ELF-1 (cell line): ENCODE measurements at regions not wholly inside any gene's neighbourhood (a gene's known extent, or its start where the extent isn't known, plus 50 kb on each side); places are given as distances from the start of the nearest gene placed in this dataset.

Source experiments
- DNase-seq: peaks from one replicate; pipeline ENCODE4 v3.0.0-alpha.2; 2016; ENCODE audit warnings: low read depth, low spot score

DNA sequence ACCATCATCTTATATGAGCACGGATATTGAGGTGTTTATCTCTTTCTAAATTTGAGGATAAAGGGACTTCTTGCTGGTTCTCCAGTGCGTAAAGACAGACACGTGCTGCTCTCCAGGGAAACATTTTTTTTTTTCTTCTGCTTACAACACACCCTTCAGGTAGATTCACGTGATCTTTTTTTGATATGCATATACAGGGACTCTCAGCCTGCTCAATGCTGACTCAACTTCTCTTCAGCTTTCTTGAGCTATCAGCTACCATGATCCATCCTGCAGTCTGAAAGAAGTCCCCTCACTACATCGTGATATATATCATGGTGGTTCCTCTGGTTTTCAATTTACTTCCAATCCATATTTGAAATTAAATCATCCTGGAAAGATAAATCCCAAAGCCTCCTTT, 87.1 kb upstream of the SLITRK3 start:
- DNase-seq = no peak

DNA sequence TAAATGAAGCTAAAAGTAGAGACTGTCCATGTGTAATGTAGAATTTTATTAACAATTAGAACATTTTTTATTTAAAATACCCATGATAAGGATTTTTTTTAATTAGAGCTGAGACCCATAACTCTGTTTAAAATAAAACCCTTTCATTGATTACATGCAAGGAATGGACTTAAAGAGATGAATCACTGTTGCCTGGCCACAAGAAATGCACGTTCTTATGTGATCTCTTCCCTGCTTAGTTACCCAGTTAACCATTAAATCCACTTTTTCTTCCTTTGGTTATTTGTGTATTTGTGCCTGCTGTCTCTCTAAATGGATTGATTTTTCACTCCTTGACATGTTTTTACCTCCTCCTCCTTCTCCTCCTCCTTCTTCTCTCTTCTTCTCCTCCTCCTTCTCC, 83.3 kb upstream of the SLITRK3 start:
- no peak for DNase-seq

DNA sequence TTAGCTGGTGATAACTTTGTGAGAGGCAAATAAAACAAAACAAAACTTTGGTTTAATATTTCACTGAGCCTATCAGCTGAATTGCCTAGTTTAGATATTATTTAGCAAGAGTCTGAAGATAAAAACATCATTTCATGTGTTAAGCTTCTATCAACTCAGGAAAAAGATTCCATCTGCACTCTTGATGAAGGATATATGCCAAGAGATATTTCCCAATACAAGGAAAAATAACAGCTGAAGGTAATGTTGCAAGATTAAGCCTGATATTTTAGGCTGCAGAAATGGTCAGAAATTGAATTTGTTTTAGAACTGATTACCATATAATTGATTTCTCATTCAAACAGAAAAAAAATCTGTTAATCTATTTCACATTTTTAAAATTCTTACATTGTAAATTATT, 77.2 kb upstream of the SLITRK3 start:
- no peak for DNase-seq

DNA sequence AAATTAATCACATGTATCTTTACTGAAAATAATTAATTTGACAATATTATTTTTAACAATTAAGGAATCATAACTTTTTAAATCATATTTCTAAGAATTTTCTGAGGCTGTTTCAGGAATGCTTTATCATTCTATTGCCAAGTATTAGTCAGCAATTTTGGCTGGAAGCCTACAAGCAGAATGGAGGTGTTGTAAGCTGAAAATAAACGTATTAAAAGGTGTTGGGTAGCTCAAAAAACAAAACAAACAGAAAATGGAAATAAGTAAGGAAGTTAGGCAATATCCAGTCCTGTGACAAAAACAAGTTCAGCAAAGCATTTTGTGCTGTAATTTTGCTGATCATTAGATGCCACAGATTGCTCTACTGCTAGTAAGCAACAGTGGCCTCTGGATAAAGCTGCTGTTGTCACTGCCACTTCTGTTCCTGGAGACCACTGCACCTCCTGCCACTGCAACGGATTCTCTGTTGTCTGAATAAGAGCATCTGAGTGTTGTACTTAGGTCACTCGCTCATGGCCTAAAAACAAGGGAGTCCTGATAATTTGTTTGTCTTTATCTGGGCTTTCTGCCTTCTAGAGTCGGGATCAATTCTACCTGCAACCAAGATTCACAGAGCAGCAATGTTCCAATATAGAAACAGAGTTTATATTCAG, 63.5 kb upstream of the SLITRK3 start:
- no peak for DNase-seq

DNA sequence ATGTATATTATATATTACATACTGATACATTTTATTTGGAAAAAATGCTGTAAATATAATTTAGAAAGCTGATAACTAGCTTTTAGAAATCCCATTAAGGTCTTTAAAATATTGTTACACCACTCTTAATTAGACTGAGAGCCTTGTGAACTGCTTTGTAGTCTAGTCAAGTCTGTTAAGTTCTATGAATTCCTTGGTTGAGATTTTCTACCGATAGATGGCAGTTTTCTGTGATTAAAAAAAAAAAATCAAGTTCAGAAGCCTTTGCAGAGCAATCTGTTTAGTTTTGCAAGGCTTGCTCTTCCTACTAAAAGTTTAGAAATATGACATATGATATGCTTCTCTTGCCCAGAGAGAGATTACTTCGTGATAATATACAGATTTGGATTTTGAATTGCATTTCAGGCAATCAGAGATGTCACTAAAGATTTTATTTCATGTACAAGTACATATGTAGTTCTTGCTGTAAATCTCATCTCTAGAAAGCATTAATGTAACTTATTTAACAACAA, 60.4 kb upstream of the SLITRK3 start:
- DNase-seq = no peak

DNA sequence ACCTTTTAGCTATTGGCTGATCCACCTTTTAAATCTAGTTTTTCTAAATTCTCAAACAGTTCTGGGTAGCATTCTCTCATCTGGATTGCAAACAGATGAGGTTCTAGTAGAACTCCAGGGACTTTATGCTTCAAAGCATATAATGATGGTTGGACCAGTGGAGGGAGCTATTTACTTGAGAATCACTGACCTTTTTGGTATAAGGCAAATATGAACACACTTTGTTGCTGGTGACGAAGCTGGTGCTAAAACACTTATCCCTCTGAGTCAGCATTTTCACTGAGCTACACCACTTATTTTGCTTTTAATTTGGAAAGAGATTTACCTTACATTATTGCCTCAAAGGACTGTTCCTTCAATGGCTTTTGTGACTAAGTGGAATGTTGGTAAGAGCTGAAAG, 58.6 kb upstream of the SLITRK3 start:
- DNase-seq = peak; percentile 3
